CD14-positive monocyte (primary cell): ENCODE measurements at regions not wholly inside any gene's neighbourhood (a gene's known extent, or its start where the extent isn't known, plus 50 kb on each side); places are given as distances from the start of the nearest gene placed in this dataset.

ENCODE experiments used
- DNase-seq, 3 donors: peaks; one replicate each; pipeline ENCODE4 v3.0.0-alpha.2; 2011 to 2022
- H2AFZ ChIP-seq: 2 replicates; pipeline ENCODE4 v1.6.0; 2012; ENCODE audit warnings: mild to moderate bottlenecking, low read depth, low read length, inconsistent platforms; ENCODE audit not compliant: insufficient read depth, poor library complexity, severe bottlenecking
- H3K27ac ChIP-seq, 2 donors: 1 replicate in 1 of 2; 2 replicates in 1 of 2; pipeline ENCODE4 v1.5.1; 2012 to 2013; ENCODE audit warnings: low read length in 2 of 2, control low read depth in 1 of 2, inconsistent platforms in 1 of 2, low read depth in 1 of 2, mild to moderate bottlenecking in 1 of 2
- H3K27me3 ChIP-seq, 2 donors: one replicate each; pipeline versions ENCODE4 v1.6.0 to v1.6.1; 2011 to 2013; ENCODE audit warnings: low read length in 2 of 2; ENCODE audit not compliant: control insufficient read depth in 2 of 2, insufficient read depth in 2 of 2
- H3K36me3 ChIP-seq, 2 donors: replicated peaks in 1 of 2; 1 replicate in 1 of 2; 2 replicates in 1 of 2; pipeline versions ENCODE4 v1.5.1 to v1.6.1; 2012 to 2013; ENCODE audit warnings: low read length in 2 of 2, control low read depth in 1 of 2, inconsistent platforms in 1 of 2, mild to moderate bottlenecking in 1 of 2; ENCODE audit not compliant: insufficient read depth in 2 of 2, control insufficient read depth in 1 of 2
- H3K4me1 ChIP-seq, 2 donors: 1 replicate in 1 of 2; 2 replicates in 1 of 2; pipeline versions ENCODE4 v1.5.1 to v1.6.1; 2012 to 2013; ENCODE audit warnings: low read length in 2 of 2, control low read depth in 1 of 2, inconsistent platforms in 1 of 2, mild to moderate bottlenecking in 1 of 2, moderate library complexity in 1 of 2; ENCODE audit not compliant: insufficient read depth in 2 of 2, control insufficient read depth in 1 of 2
- H3K4me2 ChIP-seq: replicated peaks from 2 replicates; pipeline ENCODE3; 2012; ENCODE audit warnings: low read length, moderate library complexity, mild to moderate bottlenecking; ENCODE audit not compliant: poor library complexity, severe bottlenecking; ENCODE audit errors: extremely low read depth
- H3K4me3 ChIP-seq, 3 experiments: fragments of 200-600 bp in 1 of 3; sonication (generic) in 1 of 3; replicated peaks in 1 of 3; 1 replicate in 2 of 3; 2 replicates in 1 of 3; pipeline ENCODE4 v1.5.1; 2011 to 2013; ENCODE audit warnings: low read length in 3 of 3, mild to moderate bottlenecking in 3 of 3, control low read depth in 2 of 3, low read depth in 2 of 3, inconsistent platforms in 1 of 3, moderate library complexity in 1 of 3
- H3K79me2 ChIP-seq: 2 replicates; pipeline ENCODE4 v1.6.0; 2012; ENCODE audit warnings: mild to moderate bottlenecking, control low read depth, inconsistent platforms, low read length, moderate library complexity; ENCODE audit not compliant: insufficient read depth
- H3K9ac ChIP-seq: 2 replicates; pipeline ENCODE4 v1.6.0; 2017; ENCODE audit warnings: low read length, mild to moderate bottlenecking; ENCODE audit not compliant: insufficient read depth, poor library complexity, severe bottlenecking
- H3K9me3 ChIP-seq, 2 donors: replicated peaks in 1 of 2; 1 replicate in 1 of 2; 2 replicates in 1 of 2; pipeline versions ENCODE4 v1.5.1 to v1.6.1; 2012 to 2013; ENCODE audit warnings: low read length in 2 of 2, control low read depth in 1 of 2; ENCODE audit not compliant: control insufficient read depth in 1 of 2, insufficient read depth in 1 of 2
- H4K20me1 ChIP-seq: 2 replicates; pipeline ENCODE4 v1.6.0; 2012; ENCODE audit warnings: mild to moderate bottlenecking, low read length, control low read depth, moderate library complexity; ENCODE audit not compliant: insufficient read depth
- H3K27ac Mint-ChIP-seq, 7 donors: one replicate each; pipeline ENCODE4 v1.8.0; 2020; ENCODE audit warnings: mild to moderate bottlenecking in 7 of 7, mixed read lengths in 7 of 7, moderate library complexity in 6 of 7, inconsistent platforms in 2 of 7
- H3K27me3 Mint-ChIP-seq, 3 donors: one replicate each; pipeline ENCODE4 v1.8.0; 2021 to 2022; ENCODE audit warnings: low read depth in 3 of 3, mild to moderate bottlenecking in 3 of 3, mixed read lengths in 3 of 3, moderate library complexity in 3 of 3, inconsistent platforms in 1 of 3
- H3K36me3 Mint-ChIP-seq, 2 donors: one replicate each; pipeline ENCODE4 v1.8.0; 2020; ENCODE audit warnings: mixed read lengths in 2 of 2, inconsistent platforms in 1 of 2, mild to moderate bottlenecking in 1 of 2
- H3K4me1 Mint-ChIP-seq: one replicate; pipeline ENCODE4 v1.8.0; 2020; ENCODE audit warnings: mild to moderate bottlenecking, mixed read lengths
- H3K4me3 Mint-ChIP-seq, 2 donors: one replicate each; pipeline ENCODE4 v1.8.0; 2020; ENCODE audit warnings: mild to moderate bottlenecking in 2 of 2, mixed read lengths in 2 of 2, moderate library complexity in 1 of 2
- H3K9me3 Mint-ChIP-seq, 7 donors: one replicate each; pipeline ENCODE4 v1.8.0; 2020 to 2022; ENCODE audit warnings: mixed read lengths in 7 of 7, mild to moderate bottlenecking in 6 of 7, moderate library complexity in 6 of 7, inconsistent platforms in 2 of 7
- CTCF ChIP-seq: fragments of 200-600 bp; IDR thresholded peaks from one replicate; pipeline ENCODE4 v1.8.0; 2022; ENCODE audit warnings: antibody characterized with exemption, mild to moderate bottlenecking
- WGBS: methylation state at CpG from one replicate; pipeline ENCODE4 v1.1.5; 2013; ENCODE audit warnings: missing lambda C conversion rate; ENCODE audit not compliant: insufficient coverage; 5-methylcytosine and 5-hydroxymethylcytosine counted together
- intact Hi-C, 2 donors: fragments of 100-400 bp; cut with micrococcal nuclease; formaldehyde crosslinking; loops; one replicate each; pipeline versions ENCODE4 v1.15.0 to v1.15.1; 2023

GRCh38 chr6:156009656-156010055, 554.0 kb upstream of the NOX3 start:
- H3K4me3 Mint-ChIP-seq = no peak overlapping the region
- H2AFZ ChIP-seq = no peak overlapping the region
- peaks cover 0 to 4% (median 0%) of the 10 kb centered on the region in 7 donors for H3K9me3 Mint-ChIP-seq

GRCh38 chr6:156004796-156005195, 549.2 kb upstream of the NOX3 start:
- H3K9me3 Mint-ChIP-seq = peaks cover 0 to 3% (median 1%) of the 10 kb centered on the region in 7 donors
- no peak overlapping the region for H3K9ac ChIP-seq
- H4K20me1 ChIP-seq = no peaks in the 10 kb centered on the region
- H3K4me2 ChIP-seq = no peak overlapping the region
- no peak overlapping the region for H2AFZ ChIP-seq
- intact Hi-C loops = no loop called here
- no peaks in the 10 kb centered on the region for H3K4me1 ChIP-seq
- H3K4me3 ChIP-seq = no peak overlapping the region
- no peak overlapping the region for H3K27ac ChIP-seq
- WGBS = no CpG with 5 or more reads among the region's 2 CpGs
- no peaks in the 10 kb centered on the region for H3K36me3 Mint-ChIP-seq
- no peak for DNase-seq
- no peaks in the 10 kb centered on the region for H3K36me3 ChIP-seq
- peaks cover 0 to 3% (median 0%) of the 10 kb centered on the region in 3 donors for H3K27me3 Mint-ChIP-seq
- no peaks in the 10 kb centered on the region for H3K79me2 ChIP-seq
- no peaks in the 10 kb centered on the region for H3K27me3 ChIP-seq
- H3K4me3 Mint-ChIP-seq = no peak overlapping the region
- TF ChIP-seq CTCF = no peak
- no peaks in the 10 kb centered on the region for H3K9me3 ChIP-seq
- no peaks in the 10 kb centered on the region for H3K4me1 Mint-ChIP-seq
- H3K27ac Mint-ChIP-seq = no peak overlapping the region

More at GRCh38 chr6:156009656-156010055, 554.0 kb upstream of the NOX3 start:
- no peak overlapping the region for H3K4me3 ChIP-seq
- no peaks in the 10 kb centered on the region for H4K20me1 ChIP-seq
- no peaks in the 10 kb centered on the region for H3K79me2 ChIP-seq
- H3K27me3 Mint-ChIP-seq = peaks cover 0 to 3% (median 0%) of the 10 kb centered on the region in 3 donors
- no peaks in the 10 kb centered on the region for H3K9me3 ChIP-seq
- no peaks in the 10 kb centered on the region for H3K36me3 Mint-ChIP-seq
- no peak for DNase-seq
- no CpG with 5 or more reads among the region's 1 CpG for WGBS
- H3K9ac ChIP-seq = no peak overlapping the region
- no peak for TF ChIP-seq CTCF
- peaks cover 16% of the 10 kb centered on the region for H3K4me1 Mint-ChIP-seq
- H3K4me2 ChIP-seq = no peak overlapping the region
- H3K27ac Mint-ChIP-seq = no peak overlapping the region
- no peaks in the 10 kb centered on the region for H3K27me3 ChIP-seq
- peaks cover 12 to 15% of the 10 kb centered on the region in 2 donors for H3K4me1 ChIP-seq
- intact Hi-C loops = no loop called here
- H3K27ac ChIP-seq = no peak overlapping the region
- no peaks in the 10 kb centered on the region for H3K36me3 ChIP-seq
